ENCODE measurements at regions not wholly inside any gene's neighbourhood (a gene's known extent, or its start where the extent isn't known, plus 50 kb on each side); places are given as distances from the start of the nearest gene placed in this dataset.

DNA sequence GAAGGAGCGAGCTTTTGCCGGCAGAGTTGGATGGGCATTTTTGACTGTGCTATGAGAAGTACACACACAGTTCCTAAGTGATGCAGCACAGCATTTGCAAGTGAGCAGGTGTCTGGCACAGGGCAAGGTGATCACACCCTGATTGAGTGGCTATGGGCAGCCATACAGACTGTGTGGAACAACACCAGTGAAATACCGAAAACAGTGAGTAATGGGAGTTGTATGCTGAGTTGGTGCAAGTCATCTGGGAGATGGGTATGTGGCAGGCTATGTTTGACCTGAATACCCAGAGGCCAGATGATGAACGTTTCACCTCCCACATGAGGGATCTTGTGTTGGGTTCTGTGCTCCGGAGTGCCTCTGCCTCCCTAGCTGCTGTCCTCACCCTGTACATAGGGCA is 53.5 kb upstream of the TIPARP start:
- peaks cover 0 to 3% of the 10 kb centered on the region in 2 donors for H3K9me3 Mint-ChIP-seq
- H3K27ac Mint-ChIP-seq, result no peak overlapping the region
- peaks cover 0 to 3% of the 10 kb centered on the region in 2 donors for H3K4me1 Mint-ChIP-seq
- ATAC-seq (replicated peaks) (no peak), DNase-seq (no peak)
- H3K4me3 Mint-ChIP-seq, result no peak overlapping the region
- no peaks in the 10 kb centered on the region for H3K36me3 Mint-ChIP-seq
- peaks cover 8 to 11% of the 10 kb centered on the region in 2 donors for H3K27me3 Mint-ChIP-seq

DNA sequence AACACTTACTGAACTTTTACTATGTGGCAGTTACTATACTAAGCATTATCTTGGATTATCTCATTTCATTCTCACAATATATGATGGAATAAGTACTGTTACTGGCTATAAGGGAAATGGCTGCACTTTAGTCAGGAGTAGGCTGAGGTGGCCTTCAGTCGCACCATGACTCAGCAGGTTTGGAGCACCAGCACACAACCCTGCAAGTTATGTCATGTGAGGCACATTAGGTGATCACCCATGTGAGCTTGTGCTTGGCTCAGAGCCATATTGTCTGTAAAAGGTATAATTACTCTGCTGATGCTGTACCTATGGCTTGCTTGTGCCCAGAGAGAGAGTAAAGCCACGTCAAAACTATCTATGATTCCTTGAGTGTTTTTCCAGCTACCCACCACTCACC is 54.1 kb upstream of the TIPARP start:
- Mint-ChIP-seq H3K9me3 (peaks cover 0 to 3% of the 10 kb centered on the region in 2 donors), H3K4me3 (no peak overlapping the region), H3K36me3 (no peaks in the 10 kb centered on the region), H3K27me3 (peaks cover 8 to 11% of the 10 kb centered on the region in 2 donors), H3K4me1 (peaks cover 0 to 5% of the 10 kb centered on the region in 2 donors), H3K27ac (no peak overlapping the region)
- no peak for ATAC-seq (replicated peaks)
- no peak for DNase-seq

DNA sequence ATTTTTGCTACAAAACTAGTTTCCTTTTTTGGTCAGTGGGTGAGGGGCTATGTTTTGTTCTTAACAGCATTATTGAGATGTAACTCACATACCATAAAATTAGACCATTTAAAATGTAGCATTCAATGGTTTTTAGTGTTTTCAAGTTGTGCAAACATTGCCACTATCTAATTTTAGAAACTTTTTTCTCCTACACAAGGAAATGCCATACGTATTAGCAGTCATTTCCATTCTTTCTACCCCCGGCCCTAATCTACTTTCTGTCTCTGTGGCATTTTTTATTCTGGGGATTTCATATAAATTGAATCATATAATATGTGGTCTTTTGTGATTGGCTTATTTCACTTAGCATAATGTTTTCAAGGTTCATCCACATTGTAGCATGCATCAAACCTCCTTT is 55.0 kb upstream of the TIPARP start:
- Mint-ChIP-seq H3K27ac (no peak overlapping the region), H3K36me3 (no peaks in the 10 kb centered on the region), H3K9me3 (peaks cover 0 to 1% of the 10 kb centered on the region in 2 donors), H3K27me3 (peaks cover 8 to 11% of the 10 kb centered on the region in 2 donors), H3K4me1 (peaks cover 0 to 7% of the 10 kb centered on the region in 2 donors), H3K4me3 (no peak overlapping the region)
- ATAC-seq (replicated peaks), result no peak
- DNase-seq, result no peak

DNA sequence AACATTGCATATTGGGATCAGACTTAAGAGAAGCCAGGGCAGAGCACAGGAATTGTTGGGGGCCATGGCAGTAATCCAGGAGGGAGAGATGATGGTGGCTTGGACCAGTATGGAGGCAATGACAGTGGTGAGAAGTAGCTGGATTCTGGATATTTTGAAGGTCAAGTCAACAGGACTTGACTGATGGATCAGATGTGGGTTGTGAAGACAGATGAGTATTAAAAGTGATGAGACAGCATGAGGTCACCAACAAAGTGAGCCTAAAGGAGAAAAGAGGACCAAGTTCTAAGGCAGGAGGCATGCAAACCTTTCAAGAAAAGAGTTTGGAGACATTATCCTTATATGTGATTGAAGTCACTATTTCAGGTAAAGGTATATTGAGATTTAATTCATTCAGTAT is 56.6 kb upstream of the TIPARP start:
- Mint-ChIP-seq H3K27me3 (peaks cover 8 to 11% of the 10 kb centered on the region in 2 donors), H3K4me3 (no peak overlapping the region), H3K9me3 (no peaks in the 10 kb centered on the region), H3K27ac (no peak overlapping the region), H3K36me3 (no peaks in the 10 kb centered on the region), H3K4me1 (peaks cover 0 to 9% of the 10 kb centered on the region in 2 donors)
- no peak for ATAC-seq (replicated peaks)
- DNase-seq, result no peak

DNA sequence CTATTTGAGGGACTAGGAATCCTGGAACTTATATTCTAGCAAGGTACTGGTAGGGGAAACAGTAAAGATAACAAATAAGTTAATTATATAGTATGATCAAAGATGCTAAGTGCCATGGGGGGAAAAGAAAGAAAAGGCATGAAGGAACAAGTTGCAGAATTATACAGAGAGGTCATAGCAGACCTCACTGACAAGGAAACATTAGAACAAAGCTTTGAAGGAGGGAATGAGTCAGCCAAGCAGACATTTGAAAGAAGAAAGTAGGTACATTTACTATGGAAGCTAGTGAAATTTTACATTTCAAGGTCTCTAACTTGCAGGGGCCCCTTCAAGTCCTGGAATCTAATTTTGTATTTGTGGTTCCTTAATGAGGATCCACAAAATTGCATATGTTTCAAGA is 57.2 kb upstream of the TIPARP start:
- Mint-ChIP-seq H3K9me3 (no peaks in the 10 kb centered on the region), H3K4me3 (no peak overlapping the region), H3K4me1 (peaks cover 0 to 9% of the 10 kb centered on the region in 2 donors), H3K27ac (no peak overlapping the region), H3K27me3 (peaks cover 8 to 11% of the 10 kb centered on the region in 2 donors), H3K36me3 (no peaks in the 10 kb centered on the region)
- ATAC-seq (replicated peaks) (no peak), DNase-seq (no peak)

DNA sequence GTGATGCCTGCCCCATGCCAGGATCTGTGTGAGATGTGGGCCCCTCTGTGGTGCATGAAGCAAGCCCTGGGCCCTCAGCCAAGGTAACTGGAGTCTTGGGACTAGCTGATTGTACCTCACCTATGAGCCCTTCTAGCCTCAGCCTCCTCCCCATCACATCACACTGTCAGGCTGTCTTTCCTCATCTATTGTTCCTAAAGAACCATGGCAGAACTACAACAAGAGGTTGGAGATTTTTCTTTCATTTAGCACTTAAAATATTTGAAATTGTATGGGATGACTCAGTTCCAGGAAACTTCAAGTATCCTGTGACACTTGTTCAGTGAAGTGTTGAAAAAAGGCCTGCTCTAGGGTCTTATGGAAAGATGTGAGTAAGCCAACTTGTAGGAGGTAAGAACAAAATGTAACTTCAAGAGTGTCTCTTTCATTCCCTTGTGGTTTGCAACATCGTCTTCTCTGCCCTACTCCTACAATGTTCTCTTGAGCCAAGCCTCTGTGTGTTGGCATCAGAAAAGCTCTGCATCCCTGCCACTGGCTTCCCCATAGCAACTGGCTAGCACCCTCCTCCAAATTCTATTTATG is 58.7 kb upstream of the TIPARP start:
- Mint-ChIP-seq H3K27ac (no peak overlapping the region), H3K4me3 (no peak overlapping the region), H3K9me3 (no peaks in the 10 kb centered on the region), H3K27me3 (peaks cover 3 to 5% of the 10 kb centered on the region in 2 donors), H3K36me3 (no peaks in the 10 kb centered on the region), H3K4me1 (peaks cover 0 to 8% of the 10 kb centered on the region in 2 donors)
- DNase-seq (no peak), ATAC-seq (replicated peaks) (no peak)

DNA sequence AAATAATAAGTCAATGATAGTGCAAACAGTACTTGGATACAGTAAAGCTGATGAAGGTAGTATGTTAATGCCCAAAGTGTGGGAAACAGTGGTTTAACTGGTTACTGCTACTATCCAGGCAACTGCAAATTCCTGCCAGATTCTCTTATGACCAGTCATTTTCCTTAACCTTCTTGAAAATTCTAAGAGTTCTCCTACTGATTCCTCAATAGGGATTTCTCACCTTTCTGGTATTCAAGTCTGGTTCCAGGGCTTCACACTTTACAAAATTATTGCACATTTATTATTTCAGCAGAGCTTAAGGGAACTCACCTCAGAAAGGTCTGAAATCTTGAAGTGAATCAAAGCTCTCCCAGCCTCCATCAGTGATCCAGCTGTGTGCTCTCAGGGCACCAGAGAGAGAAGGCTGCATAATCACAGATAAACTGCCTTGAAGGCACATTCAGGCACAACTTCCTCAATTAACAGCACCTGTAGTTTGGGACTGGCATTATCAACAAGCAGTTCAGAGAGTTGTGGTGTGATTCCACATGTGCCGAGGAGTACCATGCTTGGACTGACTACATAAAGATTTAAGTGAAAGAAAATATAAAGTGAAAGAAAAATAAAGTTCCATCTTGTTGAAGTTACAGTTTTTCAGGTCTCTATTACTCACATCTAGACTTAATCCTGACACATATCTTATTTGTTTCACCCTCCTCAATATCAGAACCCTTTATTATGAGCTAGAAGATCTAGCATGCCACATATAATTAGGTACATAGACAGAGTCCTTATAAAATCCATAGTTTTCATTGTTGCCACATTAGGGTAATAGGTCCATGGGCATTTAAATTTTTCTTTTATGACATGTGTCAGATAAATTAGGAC is 59.5 kb upstream of the TIPARP start:
- no peaks in the 10 kb centered on the region for H3K36me3 Mint-ChIP-seq
- H3K4me3 Mint-ChIP-seq, result no peak overlapping the region
- H3K27ac Mint-ChIP-seq, result no peak overlapping the region
- H3K9me3 Mint-ChIP-seq, result no peaks in the 10 kb centered on the region
- peaks cover 0 to 4% of the 10 kb centered on the region in 2 donors for H3K27me3 Mint-ChIP-seq
- ATAC-seq (replicated peaks) (peak; percentile 46), DNase-seq (no peak)
- peaks cover 0 to 6% of the 10 kb centered on the region in 2 donors for H3K4me1 Mint-ChIP-seq

DNA sequence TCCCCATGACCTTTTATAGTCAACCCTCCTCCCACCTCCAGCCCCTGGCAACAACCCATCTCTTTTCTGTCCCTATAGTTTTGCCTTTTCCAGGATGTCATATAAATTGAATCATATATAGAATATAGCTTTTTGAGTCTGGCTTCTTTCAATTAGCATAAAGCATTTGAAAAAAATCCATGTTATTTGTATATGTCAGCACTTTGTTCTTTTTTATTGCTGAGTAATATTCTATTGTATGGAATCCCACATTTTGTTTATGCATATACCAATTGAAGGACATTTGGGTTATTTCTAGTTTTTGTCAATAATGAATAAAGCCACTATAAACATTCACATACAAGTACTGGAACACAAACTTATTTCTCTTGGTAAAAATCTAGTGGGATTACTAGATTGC is 58.0 kb upstream of the SSR3 start:
- Mint-ChIP-seq H3K4me1 (peaks cover 0 to 6% of the 10 kb centered on the region in 2 donors), H3K27me3 (peaks cover 4 to 5% of the 10 kb centered on the region in 2 donors), H3K27ac (no peak overlapping the region), H3K9me3 (no peaks in the 10 kb centered on the region), H3K4me3 (no peak overlapping the region), H3K36me3 (no peaks in the 10 kb centered on the region)
- ATAC-seq (replicated peaks) (no peak), DNase-seq (no peak)

DNA sequence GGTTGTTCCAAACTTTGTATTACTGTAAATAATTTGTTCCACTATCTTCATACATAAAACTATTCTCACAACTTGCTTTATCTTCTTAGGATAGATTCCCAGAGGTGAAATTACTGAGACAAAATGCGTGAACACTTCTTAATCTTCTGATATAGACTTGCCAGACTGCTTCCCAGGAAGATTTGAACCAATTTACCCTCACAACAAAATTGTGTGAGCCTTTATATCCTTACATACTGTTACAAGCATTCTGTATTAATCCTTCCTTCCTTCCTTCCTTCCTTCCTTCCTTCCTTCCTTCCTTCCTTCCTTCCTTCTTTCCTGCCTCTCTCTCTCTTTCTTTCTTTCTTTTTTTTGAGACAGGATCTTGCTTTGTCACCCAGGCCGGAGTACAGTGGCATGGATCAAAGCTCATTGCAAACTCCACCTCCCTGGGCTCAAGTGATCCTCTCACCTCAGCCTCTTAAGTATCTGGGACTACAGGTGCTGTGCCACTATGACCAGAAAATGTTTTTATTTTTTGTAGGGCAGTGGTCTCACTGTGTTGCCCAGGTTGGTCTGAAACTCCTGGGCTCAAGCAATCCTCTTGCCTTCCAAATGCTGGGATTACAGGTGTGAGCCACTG is 57.1 kb upstream of the SSR3 start:
- DNase-seq, result no peak
- Mint-ChIP-seq H3K27me3 (peaks cover 8 to 11% of the 10 kb centered on the region in 2 donors), H3K27ac (no peak overlapping the region), H3K4me1 (peaks cover 0 to 6% of the 10 kb centered on the region in 2 donors), H3K4me3 (no peak overlapping the region), H3K36me3 (no peaks in the 10 kb centered on the region), H3K9me3 (no peaks in the 10 kb centered on the region)
- no peak for ATAC-seq (replicated peaks)

DNA sequence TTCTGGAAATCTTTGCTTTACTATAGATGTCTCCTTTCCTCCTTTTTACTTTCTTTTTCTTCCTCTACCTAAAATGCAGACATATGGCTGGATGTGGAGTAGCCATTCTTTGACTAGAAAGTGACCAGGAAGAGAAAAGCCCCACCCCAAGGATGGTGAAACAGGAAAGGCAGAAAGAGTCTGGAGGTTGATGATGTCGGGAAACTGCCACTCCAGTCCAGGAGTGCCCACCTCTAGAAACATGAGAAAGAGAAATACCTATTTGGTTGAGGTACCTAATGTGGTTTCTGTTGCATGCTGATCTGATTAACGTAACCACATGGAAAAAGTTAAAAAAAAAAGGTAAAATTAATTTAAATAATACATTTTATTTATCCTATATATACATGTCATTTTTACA is 55.2 kb upstream of the SSR3 start:
- Mint-ChIP-seq H3K4me3 (no peak overlapping the region), H3K27ac (no peak overlapping the region), H3K36me3 (no peaks in the 10 kb centered on the region), H3K4me1 (peaks cover 7 to 11% of the 10 kb centered on the region in 2 donors), H3K9me3 (no peaks in the 10 kb centered on the region), H3K27me3 (peaks cover 13 to 21% of the 10 kb centered on the region in 2 donors)
- no peak for DNase-seq
- no peak for ATAC-seq (replicated peaks)

DNA sequence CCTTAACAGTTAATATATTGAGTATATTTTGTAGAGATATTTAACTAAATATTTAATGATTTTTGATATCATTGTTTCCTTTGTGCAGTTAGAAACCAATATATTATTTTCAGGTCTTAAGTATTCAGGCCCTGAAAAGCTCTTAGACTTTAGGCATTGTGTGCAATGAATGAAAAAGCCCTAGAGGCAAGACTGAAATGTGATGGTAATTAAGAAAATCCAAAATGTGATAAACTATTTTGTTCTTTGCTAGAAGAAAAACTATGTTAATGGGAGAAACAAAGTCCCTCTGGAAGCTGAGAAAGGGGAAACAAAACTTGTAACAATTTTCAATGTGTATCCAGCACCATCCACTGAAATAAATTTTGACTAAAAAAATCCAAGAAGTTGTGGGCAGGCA is 54.6 kb upstream of the SSR3 start:
- H3K4me3 Mint-ChIP-seq, result no peak overlapping the region
- peaks cover 15 to 21% of the 10 kb centered on the region in 2 donors for H3K27me3 Mint-ChIP-seq
- no peaks in the 10 kb centered on the region for H3K36me3 Mint-ChIP-seq
- ATAC-seq (replicated peaks), result no peak
- DNase-seq, result no peak
- no peaks in the 10 kb centered on the region for H3K9me3 Mint-ChIP-seq
- peaks cover 7 to 11% of the 10 kb centered on the region in 2 donors for H3K4me1 Mint-ChIP-seq
- no peak overlapping the region for H3K27ac Mint-ChIP-seq

DNA sequence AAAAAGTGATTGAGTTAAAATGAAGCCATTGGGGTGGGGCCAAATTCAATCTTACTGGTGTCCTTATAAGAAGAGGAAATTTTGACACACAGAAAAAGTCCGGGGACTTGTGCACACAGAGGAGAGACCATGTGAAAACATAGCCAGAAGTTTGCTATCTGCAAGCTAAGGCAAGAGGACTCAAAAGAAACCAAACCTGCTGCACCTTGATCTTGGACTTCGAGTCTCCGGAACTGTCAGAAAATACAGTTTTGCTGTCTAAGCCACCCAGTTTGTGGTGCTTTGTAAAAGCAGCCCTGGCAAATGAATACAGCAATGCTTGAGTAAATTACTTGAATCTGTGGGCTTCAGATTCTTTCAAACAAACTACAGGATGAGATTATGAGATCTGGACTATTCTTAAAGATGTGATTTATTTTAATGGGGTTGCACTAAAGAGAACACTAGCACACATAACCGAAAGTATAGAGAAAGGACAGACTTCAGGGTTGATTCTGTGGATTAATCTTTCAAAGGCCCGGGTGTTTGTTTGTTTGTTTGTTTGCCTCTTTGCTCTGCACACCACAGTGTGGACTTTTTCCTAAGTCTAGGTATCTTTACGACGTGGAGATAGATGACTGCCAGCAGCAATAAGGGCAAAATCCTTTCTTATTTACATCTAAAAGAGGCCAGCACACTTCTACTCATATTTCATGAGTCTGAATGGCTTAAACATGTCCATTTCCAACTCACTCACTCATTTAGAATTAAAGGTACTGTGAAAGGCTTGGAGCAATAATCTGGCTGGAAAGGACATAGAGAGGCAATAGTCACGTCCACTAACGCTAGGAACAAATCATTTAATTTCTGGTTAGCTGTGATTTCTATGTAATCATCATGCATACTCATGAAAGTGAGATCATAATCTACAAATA is 53.9 kb upstream of the SSR3 start:
- Mint-ChIP-seq H3K4me1 (peaks cover 6 to 11% of the 10 kb centered on the region in 2 donors), H3K27me3 (peaks cover 16 to 21% of the 10 kb centered on the region in 2 donors), H3K4me3 (no peak overlapping the region), H3K9me3 (no peaks in the 10 kb centered on the region), H3K27ac (no peak overlapping the region), H3K36me3 (no peaks in the 10 kb centered on the region)
- DNase-seq (no peak), ATAC-seq (replicated peaks) (no peak)

DNA sequence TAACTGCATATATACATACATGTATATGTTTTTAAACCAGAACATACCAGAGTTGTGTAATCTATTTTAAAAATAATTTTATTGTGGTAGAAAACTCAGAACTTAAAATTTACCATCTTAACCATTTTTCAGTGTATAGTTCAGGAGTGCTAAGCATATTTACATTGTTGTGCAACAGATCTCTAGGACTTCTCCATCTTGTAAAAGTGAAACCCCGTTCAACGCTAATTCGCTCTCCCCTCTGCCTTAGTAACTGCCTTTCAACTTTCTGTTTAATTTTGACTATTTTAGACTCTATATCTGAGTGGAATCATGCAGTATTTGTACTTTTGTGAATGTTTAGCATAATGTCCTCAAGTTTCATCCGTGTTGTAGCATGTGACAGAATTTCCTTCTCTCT is 51.8 kb upstream of the SSR3 start:
- no peak overlapping the region for H3K27ac Mint-ChIP-seq
- no peaks in the 10 kb centered on the region for H3K9me3 Mint-ChIP-seq
- H3K36me3 Mint-ChIP-seq, result no peaks in the 10 kb centered on the region
- ATAC-seq (replicated peaks) (peak; percentile 72 to 75), DNase-seq (no peak)
- peak overlapping the region; percentile 39 to 75 for H3K4me3 Mint-ChIP-seq
- peaks cover 16 to 21% of the 10 kb centered on the region in 2 donors for H3K27me3 Mint-ChIP-seq
- peaks cover 6 to 11% of the 10 kb centered on the region in 2 donors for H3K4me1 Mint-ChIP-seq
